Astrocyte of the spinal cord (primary cell): ENCODE measurements at regions not wholly inside any gene's neighbourhood (a gene's known extent, or its start where the extent isn't known, plus 50 kb on each side); places are given as distances from the start of the nearest gene placed in this dataset.

Experiments used
- DNase-seq: peaks from one replicate; pipeline ENCODE4 v3.0.0; 2011; ENCODE audit warnings: low read depth, low spot score
- H3K4me3 ChIP-seq: 2 replicates; pipeline ENCODE4 v1.5.1; 2011; ENCODE audit warnings: low read depth, mild to moderate bottlenecking, low read length, moderate library complexity
- in situ Hi-C: cut with HindIII; loops from 2 replicates; pipeline ENCODE4 v1.10.0; 2017; ENCODE audit warnings: low sequenced_read_pairs
- TF ChIP-seq, protein P1 (sequence below): IDR thresholded peaks from 2 replicates; pipeline ENCODE4 v1.5.1; 2012; ENCODE audit warnings: low read depth, mild to moderate bottlenecking, low read length, inconsistent platforms

DNA sequence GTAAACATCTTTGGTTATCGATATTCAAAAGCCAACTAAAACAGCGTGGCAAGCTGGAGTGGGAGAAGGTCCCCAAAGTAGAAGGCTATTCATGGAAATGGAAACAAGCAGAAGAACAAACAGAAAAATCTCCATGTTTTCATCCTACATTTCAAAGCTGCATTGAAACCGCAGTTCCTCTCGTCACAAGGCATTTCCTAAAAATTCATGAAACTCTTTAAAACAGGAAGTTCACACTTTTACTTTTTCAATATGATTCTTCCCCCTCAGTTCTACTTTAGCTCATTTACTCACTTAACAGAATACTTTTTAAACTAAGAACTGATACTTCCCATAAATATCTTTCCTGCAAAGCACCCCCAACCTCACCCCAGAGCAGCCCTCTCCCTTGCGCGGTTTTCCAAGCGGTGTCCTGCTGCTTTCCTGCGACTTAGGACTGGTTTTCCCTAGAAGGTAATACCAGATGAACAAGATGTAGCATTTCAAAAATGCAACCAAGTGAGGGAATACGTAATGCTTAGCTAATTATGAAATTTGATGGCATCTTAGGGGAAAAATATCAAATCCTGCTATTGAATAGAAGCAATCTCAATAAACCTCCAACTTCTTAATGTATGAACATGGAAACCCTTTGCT lies 228.3 kb upstream of the PKN2 start:
- DNase-seq: no peak
- in situ Hi-C loops: no loop called here
- TF ChIP-seq, protein P1, sequence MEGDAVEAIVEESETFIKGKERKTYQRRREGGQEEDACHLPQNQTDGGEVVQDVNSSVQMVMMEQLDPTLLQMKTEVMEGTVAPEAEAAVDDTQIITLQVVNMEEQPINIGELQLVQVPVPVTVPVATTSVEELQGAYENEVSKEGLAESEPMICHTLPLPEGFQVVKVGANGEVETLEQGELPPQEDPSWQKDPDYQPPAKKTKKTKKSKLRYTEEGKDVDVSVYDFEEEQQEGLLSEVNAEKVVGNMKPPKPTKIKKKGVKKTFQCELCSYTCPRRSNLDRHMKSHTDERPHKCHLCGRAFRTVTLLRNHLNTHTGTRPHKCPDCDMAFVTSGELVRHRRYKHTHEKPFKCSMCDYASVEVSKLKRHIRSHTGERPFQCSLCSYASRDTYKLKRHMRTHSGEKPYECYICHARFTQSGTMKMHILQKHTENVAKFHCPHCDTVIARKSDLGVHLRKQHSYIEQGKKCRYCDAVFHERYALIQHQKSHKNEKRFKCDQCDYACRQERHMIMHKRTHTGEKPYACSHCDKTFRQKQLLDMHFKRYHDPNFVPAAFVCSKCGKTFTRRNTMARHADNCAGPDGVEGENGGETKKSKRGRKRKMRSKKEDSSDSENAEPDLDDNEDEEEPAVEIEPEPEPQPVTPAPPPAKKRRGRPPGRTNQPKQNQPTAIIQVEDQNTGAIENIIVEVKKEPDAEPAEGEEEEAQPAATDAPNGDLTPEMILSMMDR: no peak
- no peak overlapping the region for H3K4me3 ChIP-seq

DNA sequence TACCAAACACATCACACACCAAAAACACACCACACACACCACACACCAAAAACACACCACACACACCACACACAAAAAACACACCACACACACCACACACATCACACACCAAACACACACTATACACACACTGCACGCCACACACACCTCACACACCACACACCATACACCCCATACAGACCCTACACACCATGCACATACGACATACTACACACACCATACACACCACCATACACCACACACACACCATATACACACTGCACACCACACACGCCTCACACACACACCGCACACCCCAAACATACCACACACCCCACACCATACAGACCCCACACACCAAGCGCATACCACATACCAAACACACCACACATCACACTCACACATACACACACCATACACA lies 226.9 kb upstream of the PKN2 start:
- no peak overlapping the region for H3K4me3 ChIP-seq
- TF ChIP-seq, protein P1: no peak
- in situ Hi-C loops: no loop called here
- no peak for DNase-seq

DNA sequence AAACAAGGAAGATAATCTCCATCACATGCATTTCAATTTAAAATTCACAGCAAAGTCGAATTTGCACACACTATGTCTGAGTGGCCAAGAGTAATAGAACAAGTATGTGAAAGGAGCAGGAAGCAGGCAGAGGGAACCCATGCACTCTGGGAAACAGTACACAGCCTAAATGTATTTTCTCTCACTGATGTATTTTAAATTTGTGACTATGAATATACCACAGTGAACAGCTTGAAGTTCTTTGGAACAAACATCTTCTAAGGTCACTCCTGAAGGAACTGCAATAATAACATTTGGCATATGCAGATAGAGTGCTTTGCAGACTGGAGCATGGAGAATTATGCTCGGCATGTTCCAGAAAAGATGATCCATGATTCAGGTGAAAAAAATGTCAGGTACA lies 223.1 kb upstream of the PKN2 start:
- TF ChIP-seq, protein P1: no peak
- in situ Hi-C loops: no loop called here
- no peak for DNase-seq
- H3K4me3 ChIP-seq: no peak overlapping the region

DNA sequence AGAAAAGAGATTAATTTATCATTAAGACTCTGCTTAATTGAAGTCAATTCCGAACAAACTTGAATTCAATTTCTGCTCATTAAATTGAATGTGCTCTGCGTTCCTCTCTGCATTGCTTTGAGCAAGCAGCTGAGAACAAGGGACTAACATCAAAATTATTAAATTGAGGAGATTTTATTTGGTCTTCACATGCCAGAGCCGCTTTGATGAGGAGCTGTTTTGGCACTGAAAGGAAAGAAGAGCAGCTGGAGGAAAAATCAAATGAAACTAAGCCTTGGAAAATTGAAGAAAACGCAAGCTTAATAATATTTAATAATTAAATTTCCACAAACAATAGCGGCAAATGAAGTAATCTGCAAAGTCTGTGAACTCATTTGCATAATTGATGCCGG lies 222.0 kb upstream of the PKN2 start:
- H3K4me3 ChIP-seq: peak overlapping the region; percentile 35
- DNase-seq: peak; percentile 0
- in situ Hi-C loops: no loop called here

DNA sequence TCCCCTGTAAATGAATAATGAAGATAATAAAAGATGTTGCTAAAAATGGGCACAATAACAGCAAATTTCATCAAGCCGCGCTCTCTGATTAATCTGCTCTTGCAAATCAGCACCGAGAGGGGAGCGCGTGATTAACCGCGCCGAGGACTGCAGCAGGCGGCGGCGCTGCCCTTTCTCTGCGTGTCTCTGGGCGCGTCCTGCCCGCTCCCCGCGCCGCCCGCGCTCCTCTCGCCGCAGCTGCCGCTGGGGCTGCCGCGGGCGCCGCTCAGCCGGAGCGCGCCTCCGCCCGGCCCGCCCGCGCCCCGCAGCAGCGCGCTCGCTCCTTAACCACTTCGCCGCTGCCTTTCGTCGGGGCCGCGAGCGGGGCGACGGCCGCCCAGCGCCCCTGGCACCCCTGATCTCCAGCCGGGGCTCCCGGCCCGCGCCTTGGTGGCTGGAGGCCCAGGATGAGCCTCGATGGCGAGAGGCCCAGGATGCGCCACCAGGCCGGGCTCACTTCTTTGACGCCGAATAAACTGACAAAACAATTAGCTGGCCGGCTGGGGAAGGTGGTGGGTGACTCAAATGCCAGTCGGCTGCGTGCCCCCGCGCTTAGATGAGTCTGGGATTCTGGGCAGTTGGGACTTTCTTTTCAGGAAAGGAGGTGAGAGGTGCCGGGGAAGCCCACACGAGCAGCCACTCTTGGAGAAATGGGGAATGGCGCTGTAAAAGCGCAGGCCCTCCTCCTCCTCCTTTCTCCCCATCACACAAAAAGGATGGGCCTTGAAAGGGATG lies 221.4 kb upstream of the PKN2 start:
- in situ Hi-C loops: no loop called here
- peak; percentile 32 for DNase-seq
- H3K4me3 ChIP-seq: peak overlapping the region; percentile 35
- TF ChIP-seq, protein P1: no peak

More for the DNA sequence above, 222.0 kb upstream of the PKN2 start:
- TF ChIP-seq, protein P1: no peak

DNA sequence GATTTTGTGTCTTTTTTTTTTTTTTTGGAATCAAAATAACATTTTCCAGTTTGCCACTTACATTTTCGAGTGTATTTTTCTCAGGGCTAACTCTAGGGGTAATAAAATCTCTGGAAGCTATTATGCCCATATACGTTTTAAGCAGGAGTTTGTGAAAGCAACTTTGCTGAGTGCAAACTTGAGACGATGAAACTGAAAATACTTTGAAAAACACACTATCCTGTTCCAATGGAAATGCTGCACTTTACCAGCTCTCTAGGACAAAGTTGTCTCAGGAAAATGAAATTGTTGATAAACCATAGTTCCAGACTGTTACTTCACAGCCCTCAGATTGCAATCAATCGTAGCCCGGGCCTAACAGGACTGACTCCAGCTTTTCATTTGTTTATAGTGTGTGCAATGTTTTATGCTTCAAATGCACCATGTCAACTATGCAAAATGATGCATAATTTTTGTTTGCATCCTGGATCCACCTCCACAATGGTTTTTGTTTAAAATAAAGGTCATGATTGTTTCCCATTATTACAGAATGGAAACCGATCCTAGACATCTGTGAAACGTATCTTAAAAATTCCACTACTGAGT lies 220.6 kb upstream of the PKN2 start:
- DNase-seq: no peak
- in situ Hi-C loops: no loop called here
- TF ChIP-seq, protein P1: no peak
- no peak overlapping the region for H3K4me3 ChIP-seq
